Stimulated activated CD4-positive, alpha-beta T cell treated with anti-CD3 and anti-CD28 coated beads, Interleukin-15, amount 100 ng/mL, for 1 hour (primary cell): ENCODE measurements at regions not wholly inside any gene's neighbourhood (a gene's known extent, or its start where the extent isn't known, plus 50 kb on each side); places are given as distances from the start of the nearest gene placed in this dataset.
"Not testable (repeated sequence)": the region's sequence is repeated elsewhere in the genome, so short reads cannot be mapped to it uniquely, and the experiment has no call there.

ENCODE experiments used
- DNase-seq, 2 donors: peaks; one replicate each; pipeline ENCODE4 v3.0.0-alpha.2; 2020; ENCODE audit warnings: low read depth in 1 of 2, low spot score in 1 of 2

DNA sequence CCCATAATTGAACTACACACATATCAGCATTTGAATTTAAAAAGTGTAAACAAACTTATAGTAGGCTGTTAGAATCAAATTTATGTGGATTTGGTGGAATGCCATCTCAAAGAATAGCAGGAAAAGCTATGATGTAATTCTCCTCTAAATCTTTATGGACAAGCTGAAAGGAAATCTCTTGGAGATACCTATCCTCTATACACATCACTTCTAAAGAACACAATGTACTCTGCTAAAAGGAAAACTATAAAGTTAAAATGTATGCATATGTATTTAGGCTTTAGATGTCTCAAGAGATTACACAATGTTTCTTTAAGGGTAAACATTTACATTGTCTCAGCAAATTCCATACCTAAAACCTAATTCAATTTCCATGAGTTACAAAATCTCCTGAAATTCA, 323.3 kb downstream of the CRPPA start:
- DNase-seq, result no peak

- DNase-seq, result no peak
These were observed 326.0 kb downstream of the CRPPA start for GRCh38 chr7:16095171-16095950.

- no peak for DNase-seq
These were observed 326.7 kb downstream of the CRPPA start for GRCh38 chr7:16094651-16095050.

DNA sequence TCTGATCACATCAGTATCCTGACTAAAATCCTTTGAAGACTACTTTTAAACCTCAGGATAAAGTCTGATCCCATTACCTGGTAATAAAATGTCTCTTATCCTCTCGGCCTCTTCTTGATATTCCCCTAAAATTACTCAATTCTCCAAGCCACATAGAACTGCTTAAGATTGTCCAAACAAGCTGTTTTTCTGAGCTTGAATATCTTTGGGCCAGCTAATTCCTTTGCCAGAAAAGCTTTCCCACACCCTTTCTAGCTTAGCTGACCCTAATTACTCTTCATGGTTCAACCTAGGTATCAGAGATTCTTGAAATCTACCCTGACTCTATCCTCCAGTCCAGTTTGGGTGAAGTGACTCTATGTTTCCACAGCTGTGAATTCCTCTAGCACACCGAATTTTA, 328.6 kb downstream of the CRPPA start:
- DNase-seq, result no peak

GRCh38 chr7:16091701-16092310, 329.5 kb downstream of the CRPPA start:
- DNase-seq, result no peak

GRCh38 chr7:16089801-16090200, 331.5 kb downstream of the CRPPA start:
- no peak for DNase-seq

DNA sequence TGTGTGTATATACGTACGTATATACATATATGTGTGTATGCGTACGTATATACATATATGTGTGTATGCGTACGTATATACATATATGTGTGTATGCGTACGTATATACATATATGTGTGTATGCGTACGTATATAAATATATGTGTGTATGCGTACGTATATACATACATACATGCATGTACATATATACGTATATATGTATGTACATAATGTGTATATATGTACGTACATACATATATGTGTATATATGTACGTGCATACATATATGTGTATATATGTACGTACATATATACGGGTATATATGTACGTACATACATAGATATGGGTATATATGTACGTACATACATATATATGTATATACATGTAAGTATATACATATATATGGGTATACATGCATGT, 332.1 kb downstream of the CRPPA start:
- DNase-seq, result no peak

DNA sequence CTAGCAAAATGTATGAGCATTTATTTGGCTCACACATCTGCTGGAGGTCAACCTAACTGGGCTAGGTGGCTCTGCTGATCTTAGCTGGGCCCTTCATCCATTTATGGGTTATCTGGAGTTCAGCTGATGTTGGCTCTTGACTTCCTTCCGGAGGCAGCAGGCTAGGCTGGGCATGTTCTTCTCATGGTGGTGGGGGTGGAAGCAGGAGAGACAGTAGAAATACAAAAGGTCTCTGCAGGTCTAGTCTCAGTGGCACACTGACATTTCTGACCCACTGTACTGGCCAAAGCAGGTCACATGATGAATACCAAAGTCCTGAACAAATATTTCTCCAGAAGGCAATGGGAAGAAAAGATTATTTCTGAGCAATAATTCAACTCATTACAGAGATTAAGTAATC, 334.6 kb downstream of the CRPPA start:
- DNase-seq, result no peak

- DNase-seq, result not testable (repeated sequence)
These were observed 335.6 kb downstream of the CRPPA start for GRCh38 chr7:16085780-16086179.

DNA sequence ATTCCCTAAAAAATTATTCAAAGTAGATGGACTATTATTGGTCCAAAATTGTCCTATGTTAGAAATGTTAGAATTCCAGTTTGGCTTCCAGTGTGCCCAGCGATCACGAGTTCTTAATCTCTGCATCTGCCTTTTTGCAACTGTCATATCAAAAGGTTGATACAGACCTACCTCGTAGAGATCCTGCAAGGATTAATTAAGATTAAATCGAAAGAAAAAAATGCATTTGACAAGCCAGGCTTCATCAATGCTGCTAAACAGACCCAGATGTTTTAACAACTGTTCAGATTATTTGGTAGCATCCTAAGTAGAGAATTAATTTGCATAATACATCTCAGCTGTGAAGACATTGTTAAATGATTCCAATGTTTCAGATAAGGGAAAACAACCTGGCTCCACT, 336.5 kb downstream of the CRPPA start:
- no peak for DNase-seq

DNA sequence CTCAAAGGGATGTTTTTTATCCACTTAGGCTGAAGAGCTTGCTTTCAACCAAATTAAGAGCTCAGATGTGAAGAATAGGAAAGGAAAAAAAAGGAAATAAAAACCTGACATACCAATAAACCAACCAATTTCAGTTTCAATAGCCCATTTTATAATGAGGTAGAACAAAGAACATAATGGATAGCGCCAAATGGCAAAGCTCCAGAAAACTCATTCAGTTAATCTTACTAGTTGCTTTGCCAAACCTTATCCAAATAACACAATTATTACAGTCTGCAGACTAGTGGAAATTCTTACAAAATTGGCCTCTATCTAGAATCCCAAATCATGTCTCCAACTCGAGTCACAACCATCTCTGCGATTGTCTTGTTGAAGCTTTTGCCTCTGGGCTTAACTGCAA, 337.0 kb downstream of the CRPPA start:
- DNase-seq, result no peak

GRCh38 chr7:16083931-16084330, 337.4 kb downstream of the CRPPA start:
- DNase-seq, result no peak

DNA sequence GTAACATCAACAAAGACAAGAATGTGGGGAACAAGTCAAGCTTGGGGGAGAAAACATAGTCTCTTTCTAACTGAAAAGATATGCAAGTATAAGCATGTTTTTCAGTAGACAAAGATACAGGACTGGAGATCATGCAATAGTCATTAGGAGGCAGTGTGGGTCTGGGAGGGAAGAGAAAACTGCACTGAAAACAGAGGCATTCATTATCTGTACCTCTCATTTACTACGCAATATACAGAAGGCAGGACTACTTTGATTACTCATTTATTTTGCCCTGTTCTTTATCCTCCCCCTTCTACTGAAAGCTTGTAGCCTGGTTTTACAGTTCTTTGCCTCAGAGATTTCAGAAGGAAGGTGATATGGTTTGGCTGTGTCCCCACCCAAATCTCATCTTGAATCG, 341.2 kb downstream of the CRPPA start:
- no peak for DNase-seq

DNA sequence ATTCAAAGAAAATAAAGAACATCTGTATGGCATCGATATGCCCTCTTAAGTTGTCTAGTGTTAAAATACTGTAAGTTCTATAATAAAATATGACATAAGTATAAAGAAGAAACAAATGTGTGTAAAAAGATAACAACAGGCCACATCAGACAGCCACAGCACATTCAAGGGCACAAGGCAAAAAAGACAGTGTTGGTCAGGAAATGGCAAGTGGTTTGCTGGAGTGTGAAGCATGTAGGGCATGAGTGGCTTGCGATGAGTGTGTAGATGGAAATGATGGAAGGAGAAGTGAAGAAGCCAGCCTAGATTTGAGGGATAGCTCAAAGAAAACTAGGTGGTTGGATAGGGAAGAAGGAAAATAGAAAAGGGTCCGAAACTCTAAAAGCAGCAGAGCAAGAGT, 341.6 kb downstream of the CRPPA start:
- no peak for DNase-seq

DNA sequence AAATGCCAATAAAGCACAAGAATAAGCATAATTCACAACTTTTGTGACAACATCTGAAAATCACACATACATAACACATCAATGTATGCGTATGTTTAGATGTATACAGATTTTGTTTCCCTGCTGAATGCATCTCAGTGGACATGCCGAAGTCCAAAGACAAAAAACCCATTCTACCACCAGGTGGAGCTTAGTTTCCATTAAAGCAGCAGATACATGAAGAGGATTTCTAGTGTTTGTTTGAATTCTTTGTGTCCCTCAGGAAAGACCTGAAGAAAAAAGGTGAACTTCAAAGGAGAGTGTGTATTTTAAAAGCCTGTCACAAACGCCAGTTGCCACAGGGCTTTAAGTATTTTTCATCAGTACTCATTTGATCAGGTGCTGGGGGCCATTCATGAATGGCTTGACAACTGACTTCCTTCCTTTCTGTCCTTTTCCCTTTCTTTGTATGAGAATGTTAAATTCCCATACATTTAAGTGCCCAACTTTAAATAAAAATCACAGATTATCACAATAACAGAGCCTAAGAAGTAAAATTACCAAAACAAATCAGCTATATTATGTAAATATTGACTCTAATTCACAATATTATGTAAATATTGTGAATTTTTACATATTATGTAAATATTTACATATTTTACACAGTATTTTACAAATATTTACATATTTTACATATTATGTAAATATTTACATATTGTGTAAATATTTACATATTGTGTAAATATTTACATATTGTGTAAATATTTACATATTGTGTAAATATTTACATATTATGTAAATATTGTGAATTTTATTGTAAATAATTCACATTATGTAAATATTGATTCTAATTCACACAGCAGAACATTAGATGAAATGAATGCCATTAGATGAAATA, 343.0 kb downstream of the CRPPA start:
- DNase-seq, result no peak

DNA sequence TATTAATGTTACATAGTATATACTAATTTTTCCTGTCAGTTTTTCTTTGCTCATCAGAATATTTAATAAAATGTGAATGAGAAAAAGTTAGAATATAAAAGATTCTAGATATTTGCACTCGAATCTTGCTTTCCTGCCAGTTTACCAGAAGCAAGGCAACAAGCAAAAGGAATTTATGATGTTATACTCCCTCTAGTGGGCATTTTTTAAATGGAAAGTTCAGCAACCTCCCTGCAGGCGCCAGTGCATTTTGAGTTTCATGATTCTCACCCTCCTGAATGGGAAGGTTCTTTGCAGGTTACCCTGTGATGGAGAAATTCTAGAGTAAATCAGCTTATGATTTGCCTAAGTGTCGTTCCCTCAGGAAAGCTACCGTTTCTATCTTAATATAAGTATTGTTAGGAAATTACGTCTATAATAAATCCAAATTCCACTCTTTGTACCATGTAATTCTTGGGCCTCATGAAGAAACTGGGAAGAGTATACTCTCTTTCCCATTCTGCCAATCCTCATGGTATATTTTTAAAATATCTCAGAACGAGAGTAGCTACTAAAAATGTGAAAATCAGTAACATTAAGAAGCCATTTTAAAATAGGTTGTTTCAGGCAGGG, 350.0 kb downstream of the CRPPA start:
- no peak for DNase-seq

DNA sequence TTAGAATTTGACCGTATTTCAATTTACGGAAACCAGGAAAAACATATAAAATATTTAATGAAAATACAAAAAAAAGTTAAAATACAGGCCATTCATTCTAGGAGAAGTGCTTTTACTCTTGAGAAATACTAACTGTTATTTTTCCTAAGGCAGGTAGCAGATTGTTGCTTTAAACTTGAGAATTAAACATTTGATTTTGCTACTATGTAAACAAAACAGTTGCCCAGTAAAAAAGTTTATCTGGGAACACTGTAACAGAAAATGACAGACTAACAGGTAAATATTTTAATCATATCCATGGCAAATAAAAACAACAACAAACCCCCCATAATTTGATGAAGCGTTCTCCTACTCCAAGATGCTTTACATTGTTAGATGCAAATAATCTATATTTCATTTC, 350.5 kb downstream of the CRPPA start:
- DNase-seq, result no peak

GRCh38 chr7:16069998-16070397, 351.3 kb downstream of the CRPPA start:
- no peak for DNase-seq

DNA sequence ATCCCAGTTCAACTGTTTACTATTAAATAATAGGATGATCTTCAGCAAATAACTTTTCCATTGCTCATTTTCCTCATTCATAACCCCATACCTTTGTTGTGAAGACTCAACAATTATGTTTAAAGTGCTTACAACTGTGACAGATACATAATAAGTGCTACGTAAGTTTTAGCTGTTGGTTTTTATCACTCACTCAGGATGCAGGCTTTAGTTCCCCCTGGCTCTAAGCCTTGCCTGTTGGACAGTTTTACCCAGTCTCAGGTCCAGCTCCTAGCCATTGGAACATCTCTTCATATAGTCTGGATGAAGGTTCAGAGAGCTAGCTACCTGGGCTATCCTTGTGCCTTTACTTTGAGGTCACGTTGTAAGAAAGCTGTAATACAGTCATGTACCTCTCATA, 353.2 kb downstream of the CRPPA start:
- DNase-seq, result no peak

GRCh38 chr7:16067711-16068110, 353.6 kb downstream of the CRPPA start:
- no peak for DNase-seq

- no peak for DNase-seq
These were observed 354.4 kb downstream of the CRPPA start for GRCh38 chr7:16066805-16067459.
